NCI-H2107 (cell line): ENCODE measurements at regions not wholly inside any gene's neighbourhood (a gene's known extent, or its start where the extent isn't known, plus 50 kb on each side); places are given as distances from the start of the nearest gene placed in this dataset.

ENCODE experiments used
- DNase-seq: peaks from one replicate; lab custom pipeline; 2025; lab: John Stamatoyannopoulos, UW

GRCh38 chr1:114227059-114227458 lies 73.4 kb upstream of the SYT6 start:
- DNase-seq = no peak

DNA sequence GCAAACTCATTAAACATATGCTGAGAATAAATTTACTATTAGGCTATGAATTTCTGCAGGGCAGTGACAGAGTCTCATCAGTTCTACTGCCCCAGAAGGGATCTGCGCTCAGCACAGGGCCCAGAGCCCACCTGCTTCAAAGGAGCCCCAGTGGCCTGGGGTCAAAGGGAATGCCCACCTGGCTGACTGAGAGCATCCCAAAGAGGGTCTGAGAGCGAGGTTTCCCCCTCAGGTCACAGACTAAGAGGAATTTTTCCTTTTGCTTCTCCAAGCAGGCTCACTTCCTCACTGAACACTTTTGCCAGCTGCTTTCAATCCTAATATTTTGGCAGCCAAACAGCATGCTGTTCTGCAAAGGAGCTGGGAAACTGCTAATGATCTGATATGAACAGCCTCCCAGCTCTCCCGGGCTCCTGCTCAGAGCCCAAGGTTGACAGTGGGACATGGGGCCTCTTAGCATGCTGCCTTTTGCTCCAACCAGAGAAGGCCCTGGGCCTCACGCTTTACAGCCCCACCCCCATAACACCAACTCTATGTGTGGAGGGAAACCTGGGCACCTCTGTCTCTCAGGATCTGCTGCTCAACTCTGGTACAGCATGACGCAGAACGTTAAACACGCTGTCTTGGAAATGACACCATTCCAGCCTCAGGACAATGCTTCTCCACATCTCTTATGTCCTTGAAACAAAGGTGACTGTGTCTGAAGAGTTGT lies 70.7 kb upstream of the SYT6 start:
- DNase-seq = no peak

DNA sequence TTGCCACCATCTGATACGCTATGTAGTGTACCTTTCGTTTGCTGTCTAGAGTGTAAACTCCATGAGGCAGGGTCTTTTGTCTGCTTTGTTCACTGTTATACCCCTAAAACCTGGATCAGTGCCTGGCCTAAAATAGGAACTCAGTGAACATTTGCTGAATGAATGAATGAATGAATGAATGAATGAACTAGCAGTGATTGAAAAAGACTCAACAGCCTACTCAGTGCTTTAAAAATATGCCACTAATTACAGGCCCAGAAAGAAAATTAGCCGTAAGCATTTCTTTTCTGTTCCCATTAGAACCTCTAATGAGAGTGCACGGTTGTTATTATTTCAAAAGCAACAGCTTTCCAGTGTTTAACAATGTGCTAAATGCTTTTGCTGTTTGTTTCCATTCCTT lies 69.3 kb upstream of the SYT6 start:
- DNase-seq = no peak

GRCh38 chr1:114219172-114219868 lies 65.7 kb upstream of the SYT6 start:
- no peak for DNase-seq

GRCh38 chr1:114218361-114219171 lies 64.9 kb upstream of the SYT6 start:
- no peak for DNase-seq

DNA sequence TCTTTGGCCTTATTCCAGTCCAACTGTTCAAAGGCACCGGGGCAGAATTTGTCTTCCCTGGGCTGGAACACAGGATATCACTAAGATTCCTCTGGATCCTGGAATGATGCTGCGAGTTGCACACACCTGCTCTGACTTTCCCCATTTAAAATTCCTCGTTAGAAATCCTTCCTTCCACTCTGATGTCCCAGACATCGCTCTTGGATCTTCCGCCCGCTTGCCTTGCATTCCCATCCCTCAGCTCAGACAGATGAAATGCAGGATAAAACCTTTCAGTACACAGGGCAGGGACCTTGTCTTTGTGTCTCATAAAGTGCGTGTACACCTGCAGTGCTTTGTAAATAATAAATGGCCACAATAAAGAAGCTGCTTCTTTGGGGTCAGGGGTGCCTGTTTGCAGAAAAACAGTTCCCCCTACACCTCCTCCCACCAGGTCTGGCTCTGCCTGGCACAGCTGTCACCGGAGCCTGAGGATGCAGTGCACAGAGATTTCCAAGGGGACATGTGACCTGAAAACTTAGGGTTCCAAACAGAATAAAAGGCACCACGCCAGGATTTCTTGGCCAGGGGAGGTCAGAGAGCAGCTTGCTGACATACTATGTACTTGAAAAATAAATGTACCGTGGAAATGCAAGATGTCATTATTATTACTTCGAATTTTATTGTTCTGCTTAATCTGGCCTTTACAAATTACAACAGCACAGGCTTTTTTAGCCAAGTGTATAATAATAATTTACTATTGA lies 62.9 kb upstream of the SYT6 start:
- no peak for DNase-seq

DNA sequence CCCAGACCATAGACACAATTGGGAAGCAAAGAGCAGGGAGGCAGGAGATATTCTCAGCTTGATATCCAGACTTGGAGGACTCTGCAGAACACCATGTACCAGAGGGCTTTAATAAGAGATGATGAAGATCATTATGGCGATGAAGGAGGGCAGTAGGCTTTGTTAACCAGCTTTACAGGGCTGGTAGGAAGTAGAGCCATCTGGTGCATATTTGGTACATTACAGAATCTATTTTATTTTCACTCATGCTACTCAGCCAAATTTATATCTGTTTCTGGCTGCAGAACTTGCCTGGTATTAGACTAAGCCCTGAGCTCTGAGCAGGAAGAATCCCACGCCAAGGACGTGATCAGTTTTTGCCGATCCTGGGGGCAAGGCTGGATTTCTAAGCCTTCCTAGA lies 61.8 kb upstream of the SYT6 start:
- DNase-seq = no peak

- DNase-seq = no peak
Observed at GRCh38 chr1:114214016-114214415, 60.3 kb upstream of the SYT6 start.

GRCh38 chr1:114209971-114210370 lies 56.3 kb upstream of the SYT6 start:
- no peak for DNase-seq

DNA sequence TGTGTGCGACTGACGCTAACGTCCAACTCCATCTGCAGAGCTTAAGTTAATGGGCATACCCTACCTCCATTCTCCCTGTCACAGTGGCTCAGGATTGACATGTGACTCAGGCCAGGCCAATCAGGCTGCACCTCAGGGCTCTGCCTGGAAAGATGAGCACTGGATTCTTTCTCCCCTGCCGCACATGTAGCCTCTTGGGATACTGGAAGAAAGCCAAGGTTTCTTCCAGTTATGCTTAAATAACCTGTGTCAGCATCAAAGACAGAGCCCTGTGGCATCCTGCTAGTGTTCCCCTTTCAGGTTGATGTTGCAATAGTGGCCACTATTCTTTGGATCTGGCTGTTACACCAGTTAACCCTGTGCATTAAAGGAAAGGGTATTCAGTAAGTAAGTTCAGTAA lies 55.0 kb upstream of the SYT6 start:
- no peak for DNase-seq

GRCh38 chr1:114208106-114208505 lies 54.4 kb upstream of the SYT6 start:
- DNase-seq = no peak

DNA sequence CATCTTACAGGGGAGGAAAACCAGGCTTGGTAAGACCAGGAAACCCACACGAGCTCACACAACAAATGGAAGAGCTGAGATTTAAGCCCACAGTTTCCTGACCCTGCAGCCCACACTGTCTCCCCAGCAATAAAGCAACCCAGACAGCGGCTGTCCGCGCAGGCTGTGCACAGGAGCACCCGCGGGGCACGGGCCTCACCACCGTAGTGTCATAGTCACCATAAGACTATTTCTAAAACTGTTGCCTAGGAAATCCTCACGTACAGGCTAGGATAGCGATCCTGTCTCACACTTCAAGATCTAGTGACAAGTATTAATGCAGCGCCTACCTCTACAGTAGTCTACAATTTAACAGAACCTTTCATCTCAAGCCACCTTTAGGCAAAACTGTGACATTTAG lies 54.0 kb upstream of the SYT6 start:
- no peak for DNase-seq

GRCh38 chr1:114206392-114206791 lies 52.7 kb upstream of the SYT6 start:
- DNase-seq = no peak

DNA sequence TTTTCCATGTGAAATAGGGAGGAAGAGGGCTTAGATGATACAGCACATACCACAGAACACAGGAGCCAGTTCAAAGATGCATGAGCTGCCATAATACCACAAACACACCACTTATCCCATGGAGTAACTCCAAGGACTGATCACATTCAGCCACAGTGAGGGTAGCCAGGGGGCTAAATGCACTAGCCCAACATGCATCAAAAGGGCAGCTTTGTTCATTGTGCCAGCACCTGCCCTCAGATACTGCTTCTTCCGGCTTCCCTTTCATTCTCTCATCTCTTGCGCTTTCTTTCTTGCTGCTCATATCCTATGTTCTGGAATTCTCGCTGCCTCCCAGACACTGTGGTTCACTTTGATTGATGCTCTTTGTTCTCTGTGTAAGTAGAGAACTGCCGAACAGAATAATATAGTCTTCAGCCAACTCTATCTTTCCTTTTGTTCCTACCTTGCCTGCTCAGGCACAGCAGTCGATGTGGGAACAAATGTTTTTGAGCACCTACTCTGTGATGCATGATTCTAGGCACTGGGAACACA lies 50.0 kb upstream of the SYT6 start:
- no peak for DNase-seq
